Osteoblast (primary cell): ENCODE measurements at regions not wholly inside any gene's neighbourhood (a gene's known extent, or its start where the extent isn't known, plus 50 kb on each side); places are given as distances from the start of the nearest gene placed in this dataset.
"Not testable (repeated sequence)": the region's sequence is repeated elsewhere in the genome, so short reads cannot be mapped to it uniquely, and the experiment has no call there.

Source experiments
- DNase-seq: peaks from one replicate; pipeline ENCODE4 v3.0.0; 2011; ENCODE audit warnings: low spot score, mixed read lengths; ENCODE audit not compliant: insufficient read length; ENCODE audit errors: missing footprints
- H2AFZ ChIP-seq: 2 replicates; pipeline ENCODE4 v1.6.0; 2011; ENCODE audit warnings: mild to moderate bottlenecking, low read length
- H3K27ac ChIP-seq: 2 replicates; pipeline ENCODE4 v1.5.1; 2011; ENCODE audit warnings: mild to moderate bottlenecking, low read depth, low read length, moderate library complexity
- H3K27me3 ChIP-seq: 2 replicates; pipeline ENCODE4 v1.6.0; 2012; ENCODE audit warnings: mild to moderate bottlenecking, control low read depth, inconsistent platforms, low read length, moderate library complexity; ENCODE audit not compliant: insufficient read depth
- H3K36me3 ChIP-seq: 2 replicates; pipeline ENCODE4 v1.5.1; 2011; ENCODE audit warnings: mild to moderate bottlenecking, low read length, control low read depth, moderate library complexity; ENCODE audit not compliant: insufficient read depth
- H3K4me1 ChIP-seq: 2 replicates; pipeline ENCODE4 v1.5.1; 2011; ENCODE audit warnings: mild to moderate bottlenecking, low read length, control low read depth, moderate library complexity; ENCODE audit not compliant: insufficient read depth
- H3K4me2 ChIP-seq: 2 replicates; pipeline ENCODE4 v1.6.0; 2011; ENCODE audit warnings: mild to moderate bottlenecking, low read length; ENCODE audit not compliant: insufficient read depth
- H3K4me3 ChIP-seq: fragments of 200-600 bp; sonication (generic); 3 replicates; pipeline ENCODE4 v1.5.1; 2012; ENCODE audit warnings: mild to moderate bottlenecking, low read length, inconsistent platforms; ENCODE audit not compliant: insufficient read depth
- H3K79me2 ChIP-seq: 2 replicates; pipeline ENCODE4 v1.6.0; 2012; ENCODE audit warnings: mild to moderate bottlenecking, low read length, control low read depth, inconsistent platforms; ENCODE audit not compliant: insufficient read depth
- H3K9me3 ChIP-seq: 2 replicates; pipeline ENCODE4 v1.5.1; 2011; ENCODE audit warnings: low read depth, low read length, control low read depth
- H4K20me1 ChIP-seq: 2 replicates; pipeline ENCODE4 v1.6.0; 2012; ENCODE audit warnings: mild to moderate bottlenecking, low read length, control low read depth; ENCODE audit not compliant: insufficient read depth
- TF ChIP-seq, protein P1 (sequence below): IDR thresholded peaks from 2 replicates; pipeline ENCODE4 v1.5.1; 2011; ENCODE audit warnings: mild to moderate bottlenecking, low read depth, low read length, moderate library complexity; ENCODE audit errors: extremely low read depth

- Histone ChIP-seq H3K27ac (no peak overlapping the region), H3K4me3 (no peak overlapping the region), H3K4me1 (peaks cover 17% of the 10 kb centered on the region), H3K9me3 (no peaks in the 10 kb centered on the region), H3K36me3 (no peaks in the 10 kb centered on the region), H3K4me2 (no peak overlapping the region), H3K27me3 (no peaks in the 10 kb centered on the region), H2AFZ (peak overlapping the region; percentile 62), H3K79me2 (no peaks in the 10 kb centered on the region), H4K20me1 (no peaks in the 10 kb centered on the region)
- no peak for DNase-seq
- TF ChIP-seq, protein P1, sequence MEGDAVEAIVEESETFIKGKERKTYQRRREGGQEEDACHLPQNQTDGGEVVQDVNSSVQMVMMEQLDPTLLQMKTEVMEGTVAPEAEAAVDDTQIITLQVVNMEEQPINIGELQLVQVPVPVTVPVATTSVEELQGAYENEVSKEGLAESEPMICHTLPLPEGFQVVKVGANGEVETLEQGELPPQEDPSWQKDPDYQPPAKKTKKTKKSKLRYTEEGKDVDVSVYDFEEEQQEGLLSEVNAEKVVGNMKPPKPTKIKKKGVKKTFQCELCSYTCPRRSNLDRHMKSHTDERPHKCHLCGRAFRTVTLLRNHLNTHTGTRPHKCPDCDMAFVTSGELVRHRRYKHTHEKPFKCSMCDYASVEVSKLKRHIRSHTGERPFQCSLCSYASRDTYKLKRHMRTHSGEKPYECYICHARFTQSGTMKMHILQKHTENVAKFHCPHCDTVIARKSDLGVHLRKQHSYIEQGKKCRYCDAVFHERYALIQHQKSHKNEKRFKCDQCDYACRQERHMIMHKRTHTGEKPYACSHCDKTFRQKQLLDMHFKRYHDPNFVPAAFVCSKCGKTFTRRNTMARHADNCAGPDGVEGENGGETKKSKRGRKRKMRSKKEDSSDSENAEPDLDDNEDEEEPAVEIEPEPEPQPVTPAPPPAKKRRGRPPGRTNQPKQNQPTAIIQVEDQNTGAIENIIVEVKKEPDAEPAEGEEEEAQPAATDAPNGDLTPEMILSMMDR = peak; percentile 24
Measured at GRCh38 chr5:36459176-36460135, 146.9 kb upstream of the SLC1A3 start.

GRCh38 chr5:36462295-36463021 lies 143.9 kb upstream of the SLC1A3 start:
- no peaks in the 10 kb centered on the region for H3K79me2 ChIP-seq
- H2AFZ ChIP-seq = peak overlapping the region; percentile 29
- TF ChIP-seq, protein P1 = no peak
- no peaks in the 10 kb centered on the region for H4K20me1 ChIP-seq
- peak overlapping the region; percentile 30 for H3K4me2 ChIP-seq
- no peak for DNase-seq
- H3K27ac ChIP-seq = no peak overlapping the region
- no peaks in the 10 kb centered on the region for H3K36me3 ChIP-seq
- H3K4me3 ChIP-seq = no peak overlapping the region
- H3K4me1 ChIP-seq = peaks cover 13% of the 10 kb centered on the region
- H3K9me3 ChIP-seq = no peaks in the 10 kb centered on the region
- H3K27me3 ChIP-seq = no peaks in the 10 kb centered on the region

DNA sequence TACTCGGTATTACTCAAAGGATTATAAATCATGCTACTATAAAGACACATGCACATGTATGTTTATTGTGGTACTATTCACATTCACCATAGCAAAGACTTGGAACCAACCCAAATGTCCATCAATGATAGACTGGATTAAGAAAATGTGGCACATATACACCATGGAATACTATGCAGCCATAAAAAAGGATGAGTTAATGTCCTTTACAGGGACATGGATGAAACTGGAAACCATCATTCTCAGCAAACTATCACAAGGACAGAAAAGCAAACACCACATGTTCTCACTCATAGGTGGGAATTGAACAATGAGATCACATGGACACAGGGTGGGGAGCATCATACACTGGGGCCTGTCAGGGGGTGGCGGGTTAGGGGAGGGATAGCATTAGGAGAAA lies 130.5 kb upstream of the SLC1A3 start:
- not testable (repeated sequence) for H3K27me3 ChIP-seq, H2AFZ ChIP-seq, DNase-seq, H3K27ac ChIP-seq, H3K4me3 ChIP-seq, H3K4me2 ChIP-seq, H3K36me3 ChIP-seq, H4K20me1 ChIP-seq, H3K9me3 ChIP-seq, H3K4me1 ChIP-seq, H3K79me2 ChIP-seq

DNA sequence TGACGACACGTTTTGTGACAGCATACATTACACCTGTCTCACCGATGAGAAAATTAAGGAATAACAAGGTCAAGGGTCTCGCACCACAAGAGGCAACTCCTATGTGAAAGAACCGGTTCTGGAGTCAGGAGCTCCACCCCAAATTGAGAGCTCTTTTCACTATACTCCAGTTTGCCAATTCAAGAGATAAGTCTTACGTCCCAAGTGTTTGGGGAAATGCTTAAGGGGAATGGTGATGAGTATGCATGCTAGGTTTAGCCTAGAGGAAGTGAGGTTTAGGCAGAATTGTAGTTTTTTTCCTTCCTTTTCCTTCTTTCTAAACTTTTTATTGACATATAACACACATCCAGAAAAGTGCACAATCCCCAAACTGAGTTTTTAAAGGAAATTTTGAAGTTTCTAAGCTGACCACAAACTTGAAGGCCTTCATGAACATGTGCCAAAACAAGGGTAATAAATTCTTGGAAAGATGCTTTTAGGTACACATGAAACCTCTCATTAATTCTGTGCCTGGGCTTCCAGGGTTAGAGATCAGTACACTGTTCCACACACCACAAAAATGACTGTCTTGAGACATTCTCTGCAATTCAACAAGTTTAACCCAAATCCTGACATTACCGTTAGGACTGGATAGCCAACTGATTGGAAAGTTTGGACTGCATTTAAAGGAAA lies 127.6 kb upstream of the SLC1A3 start:
- DNase-seq = no peak
- H3K9me3 ChIP-seq = no peaks in the 10 kb centered on the region
- no peak overlapping the region for H3K4me3 ChIP-seq

More for the DNA sequence above, 127.6 kb upstream of the SLC1A3 start:
- Histone ChIP-seq H4K20me1 (no peaks in the 10 kb centered on the region), H3K4me1 (no peaks in the 10 kb centered on the region), H3K79me2 (no peaks in the 10 kb centered on the region), H3K27ac (no peak overlapping the region), H3K4me2 (no peak overlapping the region), H2AFZ (no peak overlapping the region), H3K27me3 (no peaks in the 10 kb centered on the region), H3K36me3 (no peaks in the 10 kb centered on the region)
- TF ChIP-seq, protein P1 = no peak
